Transverse colon (tissue), 4 donors: ENCODE measurements at regions not wholly inside any gene's neighbourhood (a gene's known extent, or its start where the extent isn't known, plus 50 kb on each side); places are given as distances from the start of the nearest gene placed in this dataset.

Source experiments
- CTCF ChIP-seq, 5 experiments: fragments of 200-600 bp in 3 of 5; fragments of 450-650 bp in 2 of 5; sonication (generic) in 3 of 5; IDR thresholded peaks; 1 replicate in 2 of 5; 2 replicates in 3 of 5; pipeline ENCODE4 v1.5.1; 2016 to 2017; ENCODE audit warnings: antibody characterized with exemption in 5 of 5, inconsistent platforms in 3 of 5, mild to moderate bottlenecking in 2 of 5, moderate library complexity in 1 of 5
- POLR2A ChIP-seq: fragments of 450-650 bp; IDR thresholded peaks from one replicate; pipeline ENCODE4 v1.6.1; 2016; ENCODE audit warnings: antibody characterized with exemption, mild to moderate bottlenecking, moderate library complexity
- POLR2AphosphoS5 ChIP-seq, 3 donors: sonication (generic); formaldehyde crosslinking; IDR thresholded peaks; one replicate each; pipeline ENCODE4 v1.6.1; 2016; ENCODE audit warnings: antibody characterized with exemption in 3 of 3

GRCh38 chr13:18943273-18943672 is 238.4 kb downstream of the TUBA3C start:
- no peak for TF ChIP-seq CTCF (IDR thresholded peaks at IDR 0.05)
- no peak for TF ChIP-seq POLR2A
- no peak for TF ChIP-seq POLR2AphosphoS5 (IDR thresholded peaks at IDR 0.05)
